NB4 (cell line): ENCODE measurements at regions not wholly inside any gene's neighbourhood (a gene's known extent, or its start where the extent isn't known, plus 50 kb on each side); places are given as distances from the start of the nearest gene placed in this dataset.

ENCODE experiments used
- CTCF ChIP-seq: IDR thresholded peaks from one replicate; pipeline ENCODE4 v1.5.1; 2012; ENCODE audit warnings: low read depth, low read length
- MAX ChIP-seq: IDR thresholded peaks from 2 replicates; pipeline ENCODE4 v1.6.1; 2011; ENCODE audit warnings: low read depth, low read length
- MYC ChIP-seq: IDR thresholded peaks from 2 replicates; pipeline ENCODE4 v1.6.1; 2011; ENCODE audit warnings: low read depth, low read length
- POLR2A ChIP-seq: IDR thresholded peaks from 2 replicates; pipeline ENCODE4 v1.6.1; 2011; ENCODE audit warnings: mild to moderate bottlenecking; ENCODE audit not compliant: insufficient read length; ENCODE audit errors: extremely low read depth

- TF ChIP-seq CTCF (no peak), POLR2A (no peak), MYC (no peak), MAX (no peak)
Measured at GRCh38 chr4:136691607-136692006, 840.7 kb downstream of the PCDH18 start.
